Sigmoid colon (tissue), 4 donors: ENCODE measurements at regions not wholly inside any gene's neighbourhood (a gene's known extent, or its start where the extent isn't known, plus 50 kb on each side); places are given as distances from the start of the nearest gene placed in this dataset.

Source experiments
- POLR2A ChIP-seq, 2 donors: fragments of 450-650 bp; IDR thresholded peaks; one replicate each; pipeline ENCODE4 v1.6.1; 2016; ENCODE audit warnings: antibody characterized with exemption in 2 of 2, mild to moderate bottlenecking in 2 of 2, moderate library complexity in 2 of 2
- POLR2AphosphoS5 ChIP-seq, 4 donors: sonication (generic); formaldehyde crosslinking; IDR thresholded peaks; one replicate each; pipeline ENCODE4 v1.6.1; 2017; ENCODE audit warnings: antibody characterized with exemption in 4 of 4
- TF ChIP-seq, protein P1 (sequence below), 4 experiments: fragments of 450-650 bp in 3 of 4; fragments of 200-600 bp in 1 of 4; IDR thresholded peaks; one replicate each; pipeline ENCODE4 v1.5.1; 2016 to 2019; ENCODE audit warnings: antibody characterized with exemption in 4 of 4, mild to moderate bottlenecking in 3 of 4, moderate library complexity in 2 of 4

GRCh38 chr5:68432682-68433081 is 217.1 kb downstream of the PIK3R1 start:
- TF ChIP-seq, protein P1, sequence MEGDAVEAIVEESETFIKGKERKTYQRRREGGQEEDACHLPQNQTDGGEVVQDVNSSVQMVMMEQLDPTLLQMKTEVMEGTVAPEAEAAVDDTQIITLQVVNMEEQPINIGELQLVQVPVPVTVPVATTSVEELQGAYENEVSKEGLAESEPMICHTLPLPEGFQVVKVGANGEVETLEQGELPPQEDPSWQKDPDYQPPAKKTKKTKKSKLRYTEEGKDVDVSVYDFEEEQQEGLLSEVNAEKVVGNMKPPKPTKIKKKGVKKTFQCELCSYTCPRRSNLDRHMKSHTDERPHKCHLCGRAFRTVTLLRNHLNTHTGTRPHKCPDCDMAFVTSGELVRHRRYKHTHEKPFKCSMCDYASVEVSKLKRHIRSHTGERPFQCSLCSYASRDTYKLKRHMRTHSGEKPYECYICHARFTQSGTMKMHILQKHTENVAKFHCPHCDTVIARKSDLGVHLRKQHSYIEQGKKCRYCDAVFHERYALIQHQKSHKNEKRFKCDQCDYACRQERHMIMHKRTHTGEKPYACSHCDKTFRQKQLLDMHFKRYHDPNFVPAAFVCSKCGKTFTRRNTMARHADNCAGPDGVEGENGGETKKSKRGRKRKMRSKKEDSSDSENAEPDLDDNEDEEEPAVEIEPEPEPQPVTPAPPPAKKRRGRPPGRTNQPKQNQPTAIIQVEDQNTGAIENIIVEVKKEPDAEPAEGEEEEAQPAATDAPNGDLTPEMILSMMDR (IDR thresholded peaks at IDR 0.05) = no peak
- TF ChIP-seq POLR2A (IDR thresholded peaks at IDR 0.05) (no peak), POLR2AphosphoS5 (IDR thresholded peaks at IDR 0.05) (no peak)
